ENCODE measurements at regions not wholly inside any gene's neighbourhood (a gene's known extent, or its start where the extent isn't known, plus 50 kb on each side); places are given as distances from the start of the nearest gene placed in this dataset.

GRCh38 chr20:48373555-48373934 lies 454.3 kb downstream of the PREX1 start:
- TF ChIP-seq POLR2A (IDR thresholded peaks at IDR 0.05; ENCODE audit: low read depth, low read length) (no peak), POLR2AphosphoS5 (IDR thresholded peaks at IDR 0.05; ENCODE audit: low read depth, low read length) (no peak)
